Sigmoid colon (tissue), 6 donors: ENCODE measurements at regions not wholly inside any gene's neighbourhood (a gene's known extent, or its start where the extent isn't known, plus 50 kb on each side); places are given as distances from the start of the nearest gene placed in this dataset.

Experiments
- DNase-seq: peaks from one replicate; pipeline ENCODE4 v3.0.0-alpha.2; 2019
- H3K27ac ChIP-seq, 4 donors: fragments of 200-600 bp; sonication (generic); one replicate each; pipeline ENCODE4 v1.5.1; 2016 to 2019; ENCODE audit warnings: mild to moderate bottlenecking in 1 of 4
- H3K27me3 ChIP-seq, 3 donors: fragments of 200-600 bp; sonication (generic); one replicate each; pipeline ENCODE4 v1.5.1; 2019; ENCODE audit warnings: mild to moderate bottlenecking in 1 of 3
- H3K36me3 ChIP-seq, 4 donors: fragments of 200-600 bp; sonication (generic); one replicate each; pipeline ENCODE4 v1.5.1; 2016 to 2019
- H3K4me1 ChIP-seq, 4 donors: fragments of 200-600 bp; sonication (generic); one replicate each; pipeline ENCODE4 v1.5.1; 2017 to 2019
- H3K4me3 ChIP-seq, 4 donors: fragments of 200-600 bp; sonication (generic); one replicate each; pipeline ENCODE4 v1.5.1; 2017 to 2019; ENCODE audit warnings: mild to moderate bottlenecking in 2 of 4, moderate library complexity in 1 of 4
- H3K9me3 ChIP-seq, 4 donors: fragments of 200-600 bp in 3 of 4; sonication (generic) in 3 of 4; one replicate each; pipeline versions ENCODE4 v1.5.1 to v1.6.1; 2013 to 2019
- EP300 ChIP-seq, 4 donors: sonication (generic); formaldehyde crosslinking; IDR thresholded peaks; one replicate each; pipeline ENCODE4 v1.6.1; 2017; ENCODE audit warnings: antibody characterized with exemption in 4 of 4
- POLR2A ChIP-seq, 2 donors: fragments of 450-650 bp; IDR thresholded peaks; one replicate each; pipeline ENCODE4 v1.6.1; 2016; ENCODE audit warnings: antibody characterized with exemption in 2 of 2, mild to moderate bottlenecking in 2 of 2, moderate library complexity in 2 of 2
- POLR2AphosphoS5 ChIP-seq, 4 donors: sonication (generic); formaldehyde crosslinking; IDR thresholded peaks; one replicate each; pipeline ENCODE4 v1.6.1; 2017; ENCODE audit warnings: antibody characterized with exemption in 4 of 4
- WGBS, 2 donors: extraction: QIAGEN DNeasy Blood & Tissue Kit; methylation state at CpG; one replicate each; pipeline ENCODE4 v1.1.7; 2013; 5-methylcytosine and 5-hydroxymethylcytosine counted together
- intact Hi-C: fragments of 100-400 bp; cut with DNase I; formaldehyde crosslinking; loops from one replicate; pipeline ENCODE4 v1.15.1; 2023
- TF ChIP-seq, protein P1 (sequence below), 4 experiments: fragments of 450-650 bp in 3 of 4; fragments of 200-600 bp in 1 of 4; IDR thresholded peaks; one replicate each; pipeline ENCODE4 v1.5.1; 2016 to 2019; ENCODE audit warnings: antibody characterized with exemption in 4 of 4, mild to moderate bottlenecking in 3 of 4, moderate library complexity in 2 of 4
- donor health status: healthy with polysubstance abuse.
- donor health status: healthy.

DNA sequence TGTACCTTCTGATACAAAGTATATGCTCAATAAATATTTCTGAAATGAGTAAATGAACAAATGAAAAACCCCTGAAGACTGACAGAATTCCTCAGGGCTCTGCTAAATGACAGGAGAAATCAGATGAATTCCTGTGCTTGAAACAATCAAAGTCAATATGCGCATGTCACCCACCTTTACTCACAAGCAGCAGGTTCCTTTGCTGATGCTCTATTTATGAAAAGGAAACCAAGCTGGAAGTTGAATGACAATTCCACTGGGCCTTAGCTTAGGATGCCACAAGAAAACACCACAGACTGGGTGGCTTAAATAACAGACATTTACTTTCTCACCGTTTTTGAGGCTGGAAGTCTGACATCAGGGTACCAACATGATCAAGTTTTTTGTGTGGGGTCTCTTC is 477.5 kb upstream of the TEX13C start:
- H3K9me3 ChIP-seq, result no peaks in the 10 kb centered on the region
- DNase-seq, result no peak
- H3K4me1 ChIP-seq, result no peaks in the 10 kb centered on the region
- no peak overlapping the region for H3K27ac ChIP-seq
- intact Hi-C loops, result no loop called here
- no peaks in the 10 kb centered on the region for H3K36me3 ChIP-seq
- WGBS, 2 donors, result 56 to 72% methylated on average over 2 of the region's 2 CpGs
- H3K4me3 ChIP-seq, result no peak overlapping the region
- no peaks in the 10 kb centered on the region for H3K27me3 ChIP-seq
- no peak for TF ChIP-seq POLR2AphosphoS5 (IDR thresholded peaks at IDR 0.05)
- TF ChIP-seq EP300 (IDR thresholded peaks at IDR 0.05), result no peak
- TF ChIP-seq, protein P1, sequence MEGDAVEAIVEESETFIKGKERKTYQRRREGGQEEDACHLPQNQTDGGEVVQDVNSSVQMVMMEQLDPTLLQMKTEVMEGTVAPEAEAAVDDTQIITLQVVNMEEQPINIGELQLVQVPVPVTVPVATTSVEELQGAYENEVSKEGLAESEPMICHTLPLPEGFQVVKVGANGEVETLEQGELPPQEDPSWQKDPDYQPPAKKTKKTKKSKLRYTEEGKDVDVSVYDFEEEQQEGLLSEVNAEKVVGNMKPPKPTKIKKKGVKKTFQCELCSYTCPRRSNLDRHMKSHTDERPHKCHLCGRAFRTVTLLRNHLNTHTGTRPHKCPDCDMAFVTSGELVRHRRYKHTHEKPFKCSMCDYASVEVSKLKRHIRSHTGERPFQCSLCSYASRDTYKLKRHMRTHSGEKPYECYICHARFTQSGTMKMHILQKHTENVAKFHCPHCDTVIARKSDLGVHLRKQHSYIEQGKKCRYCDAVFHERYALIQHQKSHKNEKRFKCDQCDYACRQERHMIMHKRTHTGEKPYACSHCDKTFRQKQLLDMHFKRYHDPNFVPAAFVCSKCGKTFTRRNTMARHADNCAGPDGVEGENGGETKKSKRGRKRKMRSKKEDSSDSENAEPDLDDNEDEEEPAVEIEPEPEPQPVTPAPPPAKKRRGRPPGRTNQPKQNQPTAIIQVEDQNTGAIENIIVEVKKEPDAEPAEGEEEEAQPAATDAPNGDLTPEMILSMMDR (IDR thresholded peaks at IDR 0.05), result no peak
- no peak for TF ChIP-seq POLR2A (IDR thresholded peaks at IDR 0.05)

GRCh38 chrX:124860736-124861135 is 458.9 kb upstream of the TEX13C start:
- Histone ChIP-seq H3K4me3 (peak overlapping the region in 2 of 4 donors; percentile 3 to 31), H3K4me1 (no peaks in the 10 kb centered on the region), H3K27ac (no peak overlapping the region), H3K27me3 (no peaks in the 10 kb centered on the region), H3K36me3 (no peaks in the 10 kb centered on the region), H3K9me3 (no peaks in the 10 kb centered on the region)
- no peak for DNase-seq
- WGBS, 2 donors, result 33 to 69% methylated on average over 5 of the region's 5 CpGs
- TF ChIP-seq POLR2A (IDR thresholded peaks at IDR 0.05) (no peak), POLR2AphosphoS5 (IDR thresholded peaks at IDR 0.05) (no peak), EP300 (IDR thresholded peaks at IDR 0.05) (no peak)
- TF ChIP-seq, protein P1 (IDR thresholded peaks at IDR 0.05), result no peak
- intact Hi-C loops, result no loop called here

DNA sequence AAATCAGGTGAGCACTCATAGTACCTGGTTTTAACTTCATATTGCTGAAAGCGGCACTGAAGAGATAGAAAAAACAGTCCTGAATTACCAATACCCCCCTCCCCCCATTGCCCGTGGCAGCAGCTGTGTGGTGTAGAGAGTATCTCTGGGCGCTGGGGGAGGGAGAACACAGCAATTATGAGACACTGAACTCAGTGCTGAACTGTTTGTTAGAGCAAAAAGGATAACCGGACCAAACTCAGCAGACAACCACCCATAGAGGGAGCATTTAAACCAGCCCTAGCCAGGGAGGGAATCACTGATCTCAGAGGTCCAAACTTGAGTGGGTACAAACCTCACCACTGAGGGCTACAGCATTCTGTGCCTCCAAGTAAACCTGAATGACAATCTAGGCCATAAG is 457.4 kb upstream of the TEX13C start:
- intact Hi-C loops, result no loop called here
- Histone ChIP-seq H3K9me3 (no peaks in the 10 kb centered on the region), H3K4me1 (no peaks in the 10 kb centered on the region), H3K27ac (no peak overlapping the region), H3K36me3 (no peaks in the 10 kb centered on the region), H3K4me3 (no peak overlapping the region), H3K27me3 (no peaks in the 10 kb centered on the region)
- WGBS, 2 donors, result 69 to 81% methylated on average over 4 of the region's 4 CpGs
- no peak for DNase-seq
- TF ChIP-seq, protein P1 (IDR thresholded peaks at IDR 0.05), result no peak
- TF ChIP-seq POLR2AphosphoS5 (IDR thresholded peaks at IDR 0.05) (no peak), POLR2A (IDR thresholded peaks at IDR 0.05) (no peak), EP300 (IDR thresholded peaks at IDR 0.05) (no peak)

- intact Hi-C loops, result no loop called here
- no peaks in the 10 kb centered on the region for H3K9me3 ChIP-seq
- DNase-seq, result no peak
- H3K27ac ChIP-seq, result no peak overlapping the region
- H3K27me3 ChIP-seq, result no peaks in the 10 kb centered on the region
- TF ChIP-seq EP300 (IDR thresholded peaks at IDR 0.05), result no peak
- no peak for TF ChIP-seq POLR2A (IDR thresholded peaks at IDR 0.05)
- TF ChIP-seq, protein P1 (IDR thresholded peaks at IDR 0.05), result no peak
- no peak for TF ChIP-seq POLR2AphosphoS5 (IDR thresholded peaks at IDR 0.05)
- no peaks in the 10 kb centered on the region for H3K36me3 ChIP-seq
- WGBS, 2 donors, result 69 to 77% methylated on average over 5 of the region's 5 CpGs
- no peaks in the 10 kb centered on the region for H3K4me1 ChIP-seq
- no peak overlapping the region for H3K4me3 ChIP-seq
Measured at GRCh38 chrX:124863303-124863702, 456.4 kb upstream of the TEX13C start.

- TF ChIP-seq EP300 (IDR thresholded peaks at IDR 0.05) (no peak), POLR2AphosphoS5 (IDR thresholded peaks at IDR 0.05) (no peak), POLR2A (IDR thresholded peaks at IDR 0.05) (no peak)
- TF ChIP-seq, protein P1 (IDR thresholded peaks at IDR 0.05), result no peak
- H3K9me3 ChIP-seq, result no peaks in the 10 kb centered on the region
- whole genome bisulfite sequencing, 2 donors, result 23 to 51% methylated on average over 1 of the region's 1 CpG
- intact Hi-C loops, result no loop called here
- no peaks in the 10 kb centered on the region for H3K4me1 ChIP-seq
- no peaks in the 10 kb centered on the region for H3K27me3 ChIP-seq
- H3K4me3 ChIP-seq, result no peak overlapping the region
- no peak overlapping the region for H3K27ac ChIP-seq
- no peaks in the 10 kb centered on the region for H3K36me3 ChIP-seq
- DNase-seq, result no peak
Measured at GRCh38 chrX:124887572-124887971, 432.1 kb upstream of the TEX13C start.
